ENCODE measurements at regions not wholly inside any gene's neighbourhood (a gene's known extent, or its start where the extent isn't known, plus 50 kb on each side); places are given as distances from the start of the nearest gene placed in this dataset.

GRCh38 chr12:98453070-98453469 lies 62.3 kb upstream of the TMPO start:
- no peak for TF ChIP-seq ELF4 (IDR thresholded peaks at IDR 0.05)
- no peak for TF ChIP-seq NFRKB (IDR thresholded peaks at IDR 0.05)
- TF ChIP-seq SP1 (IDR thresholded peaks at IDR 0.05): no peak
- no peak for TF ChIP-seq SUZ12 (IDR thresholded peaks at IDR 0.05)
- TF ChIP-seq ZNF384 (IDR thresholded peaks at IDR 0.05): no peak
- no peak for TF ChIP-seq TARDBP (IDR thresholded peaks at IDR 0.05)
- no peak for TF ChIP-seq BHLHE40 (IDR thresholded peaks at IDR 0.05; ENCODE audit: borderline replicate concordance)
- TF ChIP-seq CTBP1 (IDR thresholded peaks at IDR 0.05; ENCODE audit: borderline replicate concordance): no peak
- no peak for TF ChIP-seq FOXM1 (IDR thresholded peaks at IDR 0.05; ENCODE audit: borderline replicate concordance)
- TF ChIP-seq HDGF (IDR thresholded peaks at IDR 0.05; ENCODE audit: borderline replicate concordance): no peak
- no peak for TF ChIP-seq L3MBTL2 (conservative IDR thresholded peaks at IDR 0.05)
